IPS DF 19.7 (cell line): ENCODE measurements at regions not wholly inside any gene's neighbourhood (a gene's known extent, or its start where the extent isn't known, plus 50 kb on each side); places are given as distances from the start of the nearest gene placed in this dataset.

Experiments
- DNase-seq: peaks from one replicate; pipeline ENCODE4 v3.0.0-alpha.2; 2013; ENCODE audit warnings: low read depth, low spot score

GRCh38 chr6:22807261-22807660 lies 237.9 kb downstream of the HDGFL1 start:
- no peak for DNase-seq

- DNase-seq: no peak
Measured at GRCh38 chr6:22807818-22808217, 238.5 kb downstream of the HDGFL1 start.

- DNase-seq: no peak
Measured at GRCh38 chr6:22808466-22808865, 239.1 kb downstream of the HDGFL1 start.

DNA sequence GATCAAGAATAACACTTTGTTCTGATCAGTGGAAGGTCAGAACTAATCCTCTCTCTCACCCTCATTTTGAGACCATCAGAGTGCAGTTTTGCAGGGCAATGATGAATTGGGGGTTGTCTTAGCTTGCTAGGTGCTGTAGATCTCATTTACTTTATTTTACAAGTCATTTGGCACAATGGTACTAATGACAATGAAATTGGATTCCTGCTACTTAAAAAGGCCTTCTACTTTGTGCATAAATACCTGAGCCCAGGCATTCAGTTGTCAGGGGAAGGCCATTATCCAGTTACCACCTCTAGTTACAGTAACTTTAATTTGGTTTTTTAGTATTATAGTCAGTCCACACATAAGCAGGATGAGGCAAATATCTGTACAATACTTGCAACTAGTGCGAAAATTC lies 240.0 kb downstream of the HDGFL1 start:
- no peak for DNase-seq

GRCh38 chr6:22819209-22819608 lies 249.8 kb downstream of the HDGFL1 start:
- DNase-seq: no peak

GRCh38 chr6:22821664-22822320 lies 252.4 kb downstream of the HDGFL1 start:
- no peak for DNase-seq

- no peak for DNase-seq
Measured at GRCh38 chr6:22825210-22825609, 255.8 kb downstream of the HDGFL1 start.

GRCh38 chr6:22826961-22827360 lies 257.6 kb downstream of the HDGFL1 start:
- DNase-seq: no peak

GRCh38 chr6:22827760-22828159 lies 258.4 kb downstream of the HDGFL1 start:
- no peak for DNase-seq

DNA sequence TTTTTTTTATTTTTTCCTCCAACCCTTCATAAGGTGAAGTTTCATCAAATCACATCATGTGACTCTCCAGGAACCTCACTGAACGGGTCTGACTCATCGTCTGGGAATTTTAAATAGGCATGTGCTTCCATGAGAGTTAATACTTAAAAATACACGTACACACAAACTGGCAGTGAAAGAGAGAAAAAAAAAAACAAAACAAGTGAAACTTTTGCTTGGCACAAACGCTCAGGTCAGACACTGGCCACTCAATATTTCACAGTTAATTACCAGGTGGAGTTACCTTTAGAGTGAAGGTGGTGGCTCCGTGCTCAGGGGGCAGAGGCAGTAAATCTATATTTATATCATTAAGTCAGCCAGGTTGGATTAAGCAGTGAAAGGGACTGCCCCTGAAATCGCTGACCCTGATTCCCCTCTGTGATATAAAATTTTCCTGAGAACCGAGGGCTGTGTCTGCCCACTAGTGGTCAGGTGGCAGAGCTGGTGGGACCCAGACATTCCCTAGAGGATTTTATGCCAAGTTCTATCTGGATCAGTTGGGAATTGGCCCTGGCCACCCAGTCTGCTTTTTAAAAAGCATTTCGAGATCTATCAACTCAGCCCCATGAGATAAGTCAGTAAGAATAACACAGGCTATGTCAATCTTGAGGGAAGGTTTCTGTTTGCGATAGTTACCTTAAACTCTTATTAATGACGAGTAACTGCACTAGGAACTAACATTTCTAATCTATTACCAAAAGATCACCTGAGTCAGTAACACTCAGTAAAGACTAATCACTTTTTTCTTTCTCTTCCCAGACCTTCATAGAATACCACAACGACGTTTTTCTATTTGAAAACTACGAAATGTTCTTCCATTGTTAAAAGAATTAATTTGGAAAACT lies 259.1 kb downstream of the HDGFL1 start:
- DNase-seq: no peak

DNA sequence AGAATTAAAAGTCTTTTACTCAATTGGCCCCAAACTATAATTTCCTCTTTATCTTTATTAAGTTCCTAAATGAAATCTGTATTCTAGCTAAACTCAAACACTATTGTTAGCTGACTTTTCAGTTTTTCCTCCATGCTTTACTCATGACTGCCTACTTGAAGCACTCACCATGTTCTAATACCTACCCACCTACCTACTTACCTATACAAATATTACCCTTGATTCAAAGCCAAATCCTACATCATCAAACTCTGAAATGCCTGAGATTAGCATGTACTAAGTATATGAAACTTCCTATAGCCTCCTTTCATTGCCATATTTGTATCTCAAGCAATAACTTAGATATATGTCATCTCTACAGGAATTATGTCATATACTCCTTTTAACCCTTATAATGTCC lies 259.7 kb downstream of the HDGFL1 start:
- DNase-seq: no peak

- no peak for DNase-seq
Measured at GRCh38 chr6:22830463-22830862, 261.1 kb downstream of the HDGFL1 start.

DNA sequence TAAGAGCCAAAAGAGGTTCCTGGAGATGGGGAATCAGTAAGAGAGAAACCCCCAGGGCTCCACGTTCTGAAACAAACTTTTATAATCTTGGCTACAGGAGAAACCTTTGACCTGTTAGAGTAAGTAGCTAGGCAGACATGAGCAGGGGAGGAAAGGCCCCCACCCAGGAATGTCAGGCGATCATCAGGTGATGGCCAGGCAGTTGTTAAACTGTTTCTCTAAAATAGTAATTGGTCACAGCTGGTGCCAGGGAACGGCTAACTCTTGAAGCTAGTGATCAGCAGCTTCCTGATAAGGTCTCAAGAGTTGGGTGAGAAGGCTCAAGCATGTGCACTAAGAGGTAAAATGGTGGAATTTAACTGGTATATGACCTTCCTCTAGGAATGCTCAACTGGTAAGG lies 263.8 kb downstream of the HDGFL1 start:
- DNase-seq: no peak

DNA sequence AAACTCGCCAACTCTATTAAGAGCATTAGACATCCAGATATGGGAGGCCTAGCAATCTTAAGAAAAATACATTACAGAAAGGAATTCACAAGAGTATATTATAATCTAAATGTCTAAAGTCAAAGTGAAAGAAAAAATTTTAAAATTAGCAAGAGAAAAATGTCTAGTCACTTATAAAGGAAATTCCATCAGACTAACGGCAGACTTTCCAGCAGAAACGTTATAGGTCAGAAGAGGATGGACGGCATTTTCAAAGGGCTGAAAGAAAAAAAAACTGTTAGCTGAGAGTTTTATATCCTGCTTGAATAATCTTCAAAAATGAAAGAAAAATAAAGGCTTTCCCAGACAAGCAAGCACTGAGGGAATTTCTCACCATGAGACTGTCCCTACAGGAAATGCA lies 269.0 kb downstream of the HDGFL1 start:
- no peak for DNase-seq

- no peak for DNase-seq
Measured at GRCh38 chr6:22845467-22845866, 276.1 kb downstream of the HDGFL1 start.

- DNase-seq: no peak
Measured at GRCh38 chr6:22848121-22848520, 278.8 kb downstream of the HDGFL1 start.

- DNase-seq: no peak
Measured at GRCh38 chr6:22849921-22850320, 280.6 kb downstream of the HDGFL1 start.

- no peak for DNase-seq
Measured at GRCh38 chr6:22852101-22852500, 282.7 kb downstream of the HDGFL1 start.

DNA sequence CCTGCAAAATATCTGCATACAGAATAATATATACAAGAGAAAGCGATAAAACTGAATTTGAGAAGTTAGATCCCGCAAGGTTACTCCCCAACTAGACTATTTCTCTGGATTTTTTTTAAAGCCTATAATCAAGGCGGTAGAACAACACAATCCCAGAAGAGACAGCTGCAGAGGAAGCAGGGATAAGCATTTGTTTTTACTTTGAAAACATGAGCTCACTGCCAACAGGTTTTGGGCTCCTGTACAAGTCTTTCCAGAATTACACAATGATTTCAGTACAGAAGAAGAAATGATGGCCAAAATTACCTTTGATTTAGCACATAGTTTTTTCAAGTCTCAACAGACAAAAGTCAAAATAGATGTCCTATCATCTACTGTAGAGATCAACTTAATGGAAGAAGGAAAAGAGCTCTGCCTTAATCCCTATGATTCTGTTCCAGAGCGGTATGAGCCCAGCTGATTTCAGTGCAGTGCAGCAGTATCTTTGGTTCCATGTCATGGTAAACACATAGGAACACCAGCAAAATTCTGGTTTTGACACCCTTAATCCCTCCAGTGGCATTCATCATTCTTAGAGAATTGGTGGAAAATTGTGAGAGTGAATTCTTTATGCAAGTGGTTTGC lies 304.3 kb downstream of the HDGFL1 start:
- DNase-seq: no peak

- no peak for DNase-seq
Measured at GRCh38 chr6:22875845-22876244, 306.5 kb downstream of the HDGFL1 start.

DNA sequence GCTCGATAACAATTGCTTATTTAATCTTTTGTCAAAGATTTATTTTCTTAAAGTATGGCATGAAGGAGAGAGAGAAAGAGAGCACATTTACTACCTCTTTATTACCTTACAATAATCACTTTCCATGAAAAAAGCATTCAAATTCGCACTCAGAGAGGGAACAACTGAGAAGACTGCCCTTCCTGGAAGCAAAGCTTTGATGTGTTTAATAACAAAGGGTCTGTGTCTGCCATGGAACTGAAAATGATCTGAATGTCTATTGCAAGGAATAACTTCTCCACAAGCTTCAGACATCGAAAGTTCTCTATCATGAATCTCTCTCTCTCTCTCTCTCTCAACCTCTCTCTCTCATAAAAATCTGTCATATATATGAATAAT lies 308.9 kb downstream of the HDGFL1 start:
- peak; percentile 54 for DNase-seq

- no peak for DNase-seq
Measured at GRCh38 chr6:22878706-22879105, 309.3 kb downstream of the HDGFL1 start.
